Suprapubic skin (tissue), 4 donors: ENCODE measurements at regions not wholly inside any gene's neighbourhood (a gene's known extent, or its start where the extent isn't known, plus 50 kb on each side); places are given as distances from the start of the nearest gene placed in this dataset.

ENCODE experiments used
- DNase-seq, 2 donors: peaks; one replicate each; pipeline ENCODE4 v3.0.0-alpha.2; 2019; ENCODE audit warnings: low spot score in 2 of 2
- H3K27ac ChIP-seq: fragments of 200-600 bp; sonication (generic); one replicate; pipeline ENCODE4 v1.5.1; 2019
- H3K27me3 ChIP-seq: fragments of 200-600 bp; sonication (generic); one replicate; pipeline ENCODE4 v1.5.1; 2019
- H3K36me3 ChIP-seq: fragments of 200-600 bp; sonication (generic); one replicate; pipeline ENCODE4 v1.5.1; 2019
- H3K4me1 ChIP-seq: fragments of 200-600 bp; sonication (generic); one replicate; pipeline ENCODE4 v1.5.1; 2019
- H3K4me3 ChIP-seq: fragments of 200-600 bp; sonication (generic); one replicate; pipeline ENCODE4 v1.5.1; 2019; ENCODE audit warnings: mild to moderate bottlenecking
- H3K9me3 ChIP-seq: fragments of 200-600 bp; sonication (generic); one replicate; pipeline ENCODE4 v1.5.1; 2019
- CTCF ChIP-seq, 2 donors: fragments of 200-600 bp in 1 of 2; fragments of 450-650 bp in 1 of 2; sonication (generic) in 1 of 2; IDR thresholded peaks; one replicate each; pipeline ENCODE4 v1.5.1; 2016 to 2019; ENCODE audit warnings: antibody characterized with exemption in 2 of 2, mild to moderate bottlenecking in 1 of 2, moderate library complexity in 1 of 2
- EP300 ChIP-seq: sonication (generic); formaldehyde crosslinking; IDR thresholded peaks from one replicate; pipeline ENCODE4 v1.6.1; 2017; ENCODE audit warnings: antibody characterized with exemption
- POLR2A ChIP-seq, 2 donors: fragments of 450-650 bp; IDR thresholded peaks; one replicate each; pipeline ENCODE4 v1.6.1; 2017; ENCODE audit warnings: antibody characterized with exemption in 2 of 2, mild to moderate bottlenecking in 2 of 2, moderate library complexity in 2 of 2
- POLR2AphosphoS5 ChIP-seq, 3 donors: sonication (generic); formaldehyde crosslinking; IDR thresholded peaks; one replicate each; pipeline ENCODE4 v1.6.1; 2017; ENCODE audit warnings: antibody characterized with exemption in 3 of 3
- WGBS: methylation state at CpG from one replicate; pipeline ENCODE4 v1.1.5; 2018; 5-methylcytosine and 5-hydroxymethylcytosine counted together

GRCh38 chr6:86856937-86857563 is 80.3 kb upstream of the HTR1E start:
- Histone ChIP-seq H3K27me3 (no peaks in the 10 kb centered on the region), H3K9me3 (no peaks in the 10 kb centered on the region), H3K36me3 (no peaks in the 10 kb centered on the region), H3K4me3 (no peak overlapping the region), H3K4me1 (no peaks in the 10 kb centered on the region), H3K27ac (no peak overlapping the region)
- TF ChIP-seq POLR2AphosphoS5 (IDR thresholded peaks at IDR 0.05) (no peak), CTCF (IDR thresholded peaks at IDR 0.05) (peak in 1 of 2 donors; percentile 42), POLR2A (IDR thresholded peaks at IDR 0.05) (no peak), EP300 (no peak)
- 19% methylated on average over 3 of the region's 3 CpGs for WGBS
- DNase-seq = no peak

GRCh38 chr6:86856379-86856778 is 80.9 kb upstream of the HTR1E start:
- H3K27ac ChIP-seq = no peak overlapping the region
- H3K27me3 ChIP-seq = no peaks in the 10 kb centered on the region
- H3K9me3 ChIP-seq = no peaks in the 10 kb centered on the region
- TF ChIP-seq POLR2A (IDR thresholded peaks at IDR 0.05) (no peak), EP300 (no peak), CTCF (IDR thresholded peaks at IDR 0.05) (no peak), POLR2AphosphoS5 (IDR thresholded peaks at IDR 0.05) (no peak)
- H3K4me1 ChIP-seq = no peaks in the 10 kb centered on the region
- H3K4me3 ChIP-seq = no peak overlapping the region
- DNase-seq = no peak
- no peaks in the 10 kb centered on the region for H3K36me3 ChIP-seq

GRCh38 chr6:86848986-86849385 is 88.3 kb upstream of the HTR1E start:
- H3K36me3 ChIP-seq = no peaks in the 10 kb centered on the region
- no peak for DNase-seq
- no peaks in the 10 kb centered on the region for H3K9me3 ChIP-seq
- H3K27ac ChIP-seq = no peak overlapping the region
- H3K4me3 ChIP-seq = no peak overlapping the region
- no peaks in the 10 kb centered on the region for H3K4me1 ChIP-seq
- TF ChIP-seq POLR2AphosphoS5 (IDR thresholded peaks at IDR 0.05) = no peak
- no peak for TF ChIP-seq EP300
- no peak for TF ChIP-seq CTCF (IDR thresholded peaks at IDR 0.05)
- no peak for TF ChIP-seq POLR2A (IDR thresholded peaks at IDR 0.05)
- H3K27me3 ChIP-seq = no peaks in the 10 kb centered on the region

GRCh38 chr6:86832686-86833085 is 104.6 kb upstream of the HTR1E start:
- H3K36me3 ChIP-seq = no peaks in the 10 kb centered on the region
- DNase-seq = no peak
- TF ChIP-seq CTCF (IDR thresholded peaks at IDR 0.05) (no peak), EP300 (no peak), POLR2A (IDR thresholded peaks at IDR 0.05) (no peak), POLR2AphosphoS5 (IDR thresholded peaks at IDR 0.05) (no peak)

GRCh38 chr6:86825436-86825835 is 111.9 kb upstream of the HTR1E start:
- no peaks in the 10 kb centered on the region for H3K36me3 ChIP-seq
- H3K4me1 ChIP-seq = no peaks in the 10 kb centered on the region
- no peak overlapping the region for H3K27ac ChIP-seq
- no peak for TF ChIP-seq POLR2AphosphoS5 (IDR thresholded peaks at IDR 0.05)
- no peak for TF ChIP-seq POLR2A (IDR thresholded peaks at IDR 0.05)
- no peak for TF ChIP-seq CTCF (IDR thresholded peaks at IDR 0.05)
- TF ChIP-seq EP300 = no peak
- no peaks in the 10 kb centered on the region for H3K27me3 ChIP-seq
- 70% methylated on average over 3 of the region's 3 CpGs for WGBS
- DNase-seq = no peak
- H3K9me3 ChIP-seq = no peaks in the 10 kb centered on the region
- no peak overlapping the region for H3K4me3 ChIP-seq

More at GRCh38 chr6:86832686-86833085, 104.6 kb upstream of the HTR1E start:
- Histone ChIP-seq H3K4me1 (no peaks in the 10 kb centered on the region), H3K27me3 (no peaks in the 10 kb centered on the region), H3K4me3 (no peak overlapping the region), H3K9me3 (no peaks in the 10 kb centered on the region), H3K27ac (no peak overlapping the region)
